GM18519 (cell line): ENCODE measurements at regions not wholly inside any gene's neighbourhood (a gene's known extent, or its start where the extent isn't known, plus 50 kb on each side); places are given as distances from the start of the nearest gene placed in this dataset.
"Not testable (repeated sequence)": the region's sequence is repeated elsewhere in the genome, so short reads cannot be mapped to it uniquely, and the experiment has no call there.

Experiments
- ATAC-seq: cut with Tn5 transposase; IDR thresholded peaks from one replicate; pipeline ENCODE4 v1.9.1; 2021; ENCODE audit warnings: mild to moderate bottlenecking, moderate library complexity; ENCODE audit not compliant: unreplicated experiment, low FRiP score

GRCh38 chr21:27793901-27794300 lies 827.0 kb upstream of the ADAMTS5 start:
- ATAC-seq: no peak

GRCh38 chr21:27787046-27787445 lies 820.2 kb upstream of the ADAMTS5 start:
- ATAC-seq: no peak

- ATAC-seq: no peak
Measured at GRCh38 chr21:27779606-27780005, 812.7 kb upstream of the ADAMTS5 start.

GRCh38 chr21:27776925-27777553 lies 810.2 kb upstream of the ADAMTS5 start:
- ATAC-seq: no peak

- no peak for ATAC-seq
Measured at GRCh38 chr21:27772816-27773215, 805.9 kb upstream of the ADAMTS5 start.

GRCh38 chr21:27771938-27772483 lies 805.1 kb upstream of the ADAMTS5 start:
- ATAC-seq: no peak

GRCh38 chr21:27769763-27770162 lies 802.9 kb upstream of the ADAMTS5 start:
- ATAC-seq: no peak

- ATAC-seq: not testable (repeated sequence)
Measured at GRCh38 chr21:27768046-27768637, 801.3 kb upstream of the ADAMTS5 start.

GRCh38 chr21:27764056-27764455 lies 797.2 kb upstream of the ADAMTS5 start:
- ATAC-seq: no peak

- no peak for ATAC-seq
Measured at GRCh38 chr21:27761623-27762022, 794.7 kb upstream of the ADAMTS5 start.

GRCh38 chr21:27759820-27760219 lies 792.9 kb upstream of the ADAMTS5 start:
- no peak for ATAC-seq

GRCh38 chr21:27759091-27759659 lies 792.3 kb upstream of the ADAMTS5 start:
- ATAC-seq: no peak

- no peak for ATAC-seq
Measured at GRCh38 chr21:27756191-27756590, 789.3 kb upstream of the ADAMTS5 start.

GRCh38 chr21:27743971-27744564 lies 777.2 kb upstream of the ADAMTS5 start:
- no peak for ATAC-seq

GRCh38 chr21:27741736-27742135 lies 774.8 kb upstream of the ADAMTS5 start:
- ATAC-seq: no peak

- no peak for ATAC-seq
Measured at GRCh38 chr21:27740084-27740483, 773.2 kb upstream of the ADAMTS5 start.

- no peak for ATAC-seq
Measured at GRCh38 chr21:27739187-27739586, 772.3 kb upstream of the ADAMTS5 start.

- no peak for ATAC-seq
Measured at GRCh38 chr21:27735699-27736098, 768.8 kb upstream of the ADAMTS5 start.

- ATAC-seq: no peak
Measured at GRCh38 chr21:27734146-27734545, 767.3 kb upstream of the ADAMTS5 start.

- no peak for ATAC-seq
Measured at GRCh38 chr21:27725916-27726315, 759.0 kb upstream of the ADAMTS5 start.

GRCh38 chr21:27722095-27722494 lies 755.2 kb upstream of the ADAMTS5 start:
- ATAC-seq: no peak
